CD4-positive, alpha-beta T cell treated with Interleukin-15 for 4 hours (primary cell): ENCODE measurements at regions not wholly inside any gene's neighbourhood (a gene's known extent, or its start where the extent isn't known, plus 50 kb on each side); places are given as distances from the start of the nearest gene placed in this dataset.

Experiments used
- DNase-seq: peaks from one replicate; pipeline ENCODE4 v3.0.0-alpha.2; 2020; ENCODE audit warnings: low spot score

DNA sequence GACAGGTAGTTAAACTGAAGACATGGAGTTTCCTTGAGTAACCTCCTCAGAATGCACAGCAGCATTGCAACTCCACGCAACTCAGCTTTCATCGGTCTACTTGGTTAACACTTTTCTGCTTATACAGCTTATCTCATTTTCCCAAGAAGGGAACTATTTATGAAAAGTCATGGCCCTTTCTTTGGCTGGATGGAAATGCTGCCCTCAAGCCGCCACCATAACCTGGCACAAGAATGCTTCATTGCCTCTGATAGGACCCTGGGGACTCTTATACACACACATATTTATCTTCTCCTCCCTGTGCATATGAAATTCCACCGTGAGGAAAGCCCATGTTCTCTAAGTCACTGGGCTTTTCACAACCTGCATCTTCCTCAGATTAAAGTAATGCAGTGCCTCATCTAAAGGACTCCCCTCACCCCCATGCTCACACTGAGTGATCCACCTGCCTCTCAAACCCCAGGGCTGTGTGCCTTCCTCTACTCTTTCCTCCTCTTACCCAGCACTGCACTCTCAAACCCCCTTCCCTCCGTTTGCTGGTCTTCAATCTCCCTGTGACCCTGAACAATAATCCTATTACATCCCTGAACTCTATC lies 192.0 kb upstream of the HNRNPA3 start:
- DNase-seq: no peak

DNA sequence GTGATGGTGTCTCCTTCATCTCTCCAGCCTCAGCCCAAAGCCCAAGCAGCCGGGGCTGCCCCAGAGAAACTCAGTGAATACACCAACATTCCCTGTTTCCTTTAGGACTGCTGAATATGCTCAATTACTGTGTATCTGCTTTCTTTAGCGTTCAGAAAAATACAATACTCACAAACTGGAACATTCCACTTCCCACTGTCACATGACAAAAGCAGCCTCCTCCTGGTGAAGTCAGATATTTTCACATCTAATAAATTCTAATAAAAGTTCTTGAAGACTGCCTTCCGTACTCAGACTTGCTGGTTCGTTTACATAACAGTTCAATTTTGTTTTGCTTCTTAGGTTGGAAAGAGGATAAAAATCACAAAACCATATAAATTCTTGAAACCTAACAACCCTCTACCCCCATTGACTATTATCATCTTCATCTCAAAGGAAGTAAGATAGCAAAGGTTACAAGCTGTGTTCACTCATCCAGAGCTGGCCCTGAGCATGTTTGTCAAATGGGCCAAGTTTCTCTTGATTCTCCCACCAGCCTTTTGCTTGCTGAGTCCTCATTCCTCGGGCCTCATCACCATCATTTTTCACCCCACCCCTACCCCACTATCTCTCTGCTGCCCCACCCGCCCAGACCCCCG lies 190.8 kb upstream of the HNRNPA3 start:
- DNase-seq: no peak

DNA sequence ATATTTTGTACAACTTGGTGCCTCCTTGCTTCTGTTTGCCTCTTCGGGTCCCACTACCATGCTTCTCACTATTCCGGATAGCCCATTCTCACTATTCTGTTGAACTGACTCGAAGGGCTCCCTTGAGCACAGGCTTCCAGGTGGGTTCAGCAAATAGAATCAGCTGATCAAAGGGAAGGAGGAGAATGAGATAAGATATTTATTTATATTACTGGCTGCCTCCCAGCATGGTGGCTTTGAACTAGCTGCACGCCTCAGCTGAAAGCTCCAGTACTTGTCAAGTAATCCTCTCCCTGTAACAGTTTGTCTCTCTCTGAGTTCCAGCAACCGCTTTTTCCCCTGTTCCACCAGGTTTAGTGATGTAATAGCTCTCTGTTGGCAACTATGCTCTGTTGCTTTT lies 187.8 kb upstream of the HNRNPA3 start:
- no peak for DNase-seq

DNA sequence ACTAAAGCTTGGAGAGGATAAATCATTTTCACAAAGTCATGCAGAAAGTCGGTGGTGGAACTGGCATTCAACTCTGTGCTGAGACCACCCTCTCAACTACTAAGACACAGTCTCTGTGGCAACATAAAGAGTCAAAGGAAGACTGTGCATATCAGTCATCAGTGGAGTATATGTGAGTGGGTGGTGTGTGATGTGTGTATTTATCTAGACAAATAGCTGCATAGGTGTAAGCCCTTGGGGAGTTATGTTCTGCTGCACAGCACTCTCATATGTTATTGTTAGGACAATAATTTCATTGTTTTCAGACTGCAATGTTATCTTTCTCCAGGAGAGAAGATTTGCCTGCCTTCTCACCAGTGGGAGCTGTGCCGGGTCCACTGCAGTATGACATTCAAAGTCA lies 186.3 kb upstream of the HNRNPA3 start:
- DNase-seq: no peak

DNA sequence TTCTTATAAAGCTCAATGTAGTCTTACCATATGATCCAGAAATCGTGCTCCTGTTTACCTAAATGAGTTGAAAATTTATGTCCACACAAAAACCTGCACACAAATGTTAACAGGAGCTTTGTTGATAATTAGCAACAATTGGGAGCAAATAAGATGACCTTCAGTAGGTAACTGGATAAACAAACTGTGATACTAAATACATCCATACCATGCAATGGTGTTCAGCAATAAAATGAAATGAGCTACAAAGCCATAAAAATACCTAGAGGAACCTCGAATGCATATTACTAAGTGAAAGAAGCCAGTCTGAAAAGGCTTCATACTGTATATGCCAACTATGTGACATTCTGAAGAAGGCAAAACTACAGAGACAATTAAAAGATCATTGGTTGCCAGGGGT lies 185.6 kb upstream of the HNRNPA3 start:
- DNase-seq: no peak

DNA sequence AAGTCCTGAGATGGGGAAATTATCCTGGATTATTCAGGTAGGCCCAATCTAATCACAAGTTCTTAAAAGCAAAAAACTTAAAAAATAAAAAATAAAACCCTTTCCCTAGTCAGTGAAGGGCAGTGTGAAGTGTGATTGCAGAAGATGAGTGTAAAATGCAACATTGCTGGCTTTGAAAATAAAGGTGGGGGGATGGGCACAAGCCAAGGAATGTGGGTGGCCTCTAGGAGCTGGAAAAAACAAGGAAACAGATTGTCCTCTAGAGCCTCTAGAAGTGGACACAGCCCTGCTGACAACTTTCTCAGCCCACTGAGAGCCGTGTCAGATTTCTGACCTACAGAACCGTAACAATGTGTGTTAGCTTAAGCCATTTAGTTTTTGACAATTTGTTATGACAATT lies 184.3 kb upstream of the HNRNPA3 start:
- no peak for DNase-seq

DNA sequence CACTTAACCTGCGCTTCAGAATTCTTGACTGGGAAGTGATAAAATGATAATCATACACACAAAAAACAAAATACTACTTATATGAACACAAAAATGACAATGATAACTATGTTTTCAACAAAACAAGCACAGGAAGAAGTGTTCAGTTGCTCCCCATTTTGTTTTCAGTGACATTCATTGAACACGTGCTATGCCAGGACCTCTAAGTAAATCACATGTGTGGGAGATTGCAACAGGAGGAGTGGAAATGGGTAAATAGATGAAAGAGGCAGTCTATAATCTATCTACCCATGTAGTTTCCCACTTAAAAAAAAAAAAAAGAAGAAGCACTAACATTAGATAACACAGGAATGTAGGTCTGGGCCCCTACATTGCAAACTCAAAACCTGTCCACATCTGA lies 183.5 kb upstream of the HNRNPA3 start:
- DNase-seq: no peak

DNA sequence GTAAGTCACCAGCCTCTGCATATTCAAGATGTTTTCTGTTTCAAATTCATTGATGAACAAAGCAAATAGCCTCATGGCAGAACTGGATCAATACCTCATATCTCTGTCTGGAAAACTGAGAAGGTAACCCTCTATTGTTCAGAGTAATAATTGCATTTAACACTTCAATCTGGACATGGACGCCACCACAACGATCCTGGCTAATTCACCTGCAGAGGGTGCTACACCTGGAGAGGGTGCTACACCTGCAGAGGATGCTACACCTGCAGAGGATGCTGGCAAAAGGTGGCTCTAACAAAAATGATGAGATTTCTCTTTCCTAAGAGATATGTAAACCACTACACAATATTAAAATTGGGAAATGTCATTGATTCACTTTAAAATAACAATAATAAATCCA lies 183.1 kb upstream of the HNRNPA3 start:
- no peak for DNase-seq

DNA sequence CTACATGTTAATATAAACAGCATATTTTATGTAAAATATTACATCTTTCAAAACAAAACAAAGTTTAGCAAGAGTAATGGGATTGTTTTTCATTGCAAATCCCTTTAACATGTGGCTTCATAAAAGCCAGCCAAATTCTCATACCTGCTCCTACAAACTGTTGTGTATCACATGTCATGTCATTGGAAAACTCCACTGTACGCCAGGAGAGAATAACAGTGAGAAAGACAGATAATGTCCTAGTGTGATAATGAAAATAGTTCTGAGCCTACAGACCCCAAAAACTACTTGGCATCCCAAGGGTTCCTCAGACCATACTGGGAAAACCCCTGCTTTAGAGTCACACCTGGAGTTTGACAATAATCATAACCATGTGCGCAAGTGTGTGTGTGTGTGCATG lies 182.7 kb upstream of the HNRNPA3 start:
- no peak for DNase-seq

DNA sequence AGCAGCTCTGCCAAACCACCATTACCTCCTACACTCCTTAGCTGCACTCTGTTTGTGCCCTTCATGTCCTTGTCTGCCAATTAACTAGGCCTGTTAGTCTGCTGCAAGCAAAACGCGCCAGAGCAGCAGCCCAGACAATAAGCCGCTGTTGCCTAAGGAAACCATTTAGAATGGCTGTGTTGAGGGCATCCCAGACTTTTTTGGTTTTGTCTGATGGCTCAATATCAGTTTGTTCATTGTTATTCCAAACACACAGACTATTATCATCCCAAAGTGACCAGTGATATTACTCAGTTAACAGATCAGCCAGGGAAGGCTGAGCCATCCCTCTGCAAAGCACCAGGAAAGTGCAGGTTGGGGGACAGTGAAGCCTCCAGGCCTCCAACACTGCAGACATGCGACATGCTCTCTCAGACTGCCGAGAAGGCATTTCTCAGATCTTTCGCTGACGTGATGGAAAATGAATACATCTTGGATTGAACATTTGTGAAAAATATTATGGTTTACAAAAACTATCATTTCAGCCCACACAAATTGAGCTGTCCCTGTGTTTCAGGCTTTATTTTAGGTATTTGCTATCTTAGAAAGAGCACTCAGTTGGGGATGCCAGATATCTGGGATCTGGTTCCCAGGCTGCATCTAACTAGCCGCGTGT lies 182.0 kb upstream of the HNRNPA3 start:
- DNase-seq: no peak

DNA sequence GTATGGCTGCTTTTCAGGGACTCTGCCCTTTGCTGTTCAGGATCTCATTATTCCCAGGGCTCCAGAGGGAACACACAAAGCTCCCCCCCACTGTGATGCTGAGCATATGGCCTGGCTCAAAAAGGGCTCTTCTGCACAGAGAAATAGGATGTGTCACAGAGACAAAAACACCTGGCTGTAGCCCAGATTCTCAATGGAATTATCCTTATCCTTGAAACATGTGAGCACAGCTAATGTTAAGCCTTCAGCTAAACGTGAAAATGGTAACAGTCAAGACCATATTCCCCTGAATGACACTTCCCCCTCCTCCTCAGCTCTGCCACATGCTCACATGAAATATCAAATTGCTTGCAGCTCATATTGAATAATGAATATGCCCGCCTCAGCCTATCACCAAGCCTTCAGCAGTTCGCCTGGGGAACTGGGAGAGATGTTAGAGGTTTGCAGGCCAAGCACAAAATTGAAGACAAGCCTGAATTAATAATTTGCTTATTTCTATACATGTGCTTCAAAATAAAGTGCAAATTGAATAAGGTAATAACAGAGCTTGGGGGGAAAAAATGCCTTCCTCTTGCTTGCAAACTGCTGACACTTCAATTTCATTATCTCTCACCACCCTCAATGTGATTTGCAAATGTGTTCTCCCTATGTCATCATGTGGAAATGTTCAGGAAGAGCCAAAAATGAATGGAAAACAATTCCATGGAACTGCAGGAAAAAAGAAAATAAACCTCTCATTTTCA lies 181.0 kb upstream of the HNRNPA3 start:
- DNase-seq: no peak

DNA sequence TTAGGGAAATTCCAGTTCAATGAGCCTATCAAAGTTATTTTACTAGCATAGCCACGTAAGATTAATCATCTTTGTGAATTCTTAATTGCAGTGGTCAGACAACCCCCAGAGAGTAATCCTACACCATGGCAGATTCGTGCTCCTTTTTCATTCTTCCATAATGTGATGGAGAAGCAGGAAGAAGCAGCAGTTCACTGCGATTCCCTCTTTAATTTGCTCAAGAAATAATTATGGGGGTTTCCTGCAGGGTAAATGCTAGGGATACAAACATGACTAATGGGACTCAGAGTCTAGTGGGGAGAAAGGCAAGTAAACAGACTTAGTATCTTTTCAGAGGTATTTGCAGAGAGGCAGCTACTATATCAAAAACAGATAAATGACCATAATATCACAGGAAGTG lies 175.8 kb upstream of the HNRNPA3 start:
- no peak for DNase-seq

DNA sequence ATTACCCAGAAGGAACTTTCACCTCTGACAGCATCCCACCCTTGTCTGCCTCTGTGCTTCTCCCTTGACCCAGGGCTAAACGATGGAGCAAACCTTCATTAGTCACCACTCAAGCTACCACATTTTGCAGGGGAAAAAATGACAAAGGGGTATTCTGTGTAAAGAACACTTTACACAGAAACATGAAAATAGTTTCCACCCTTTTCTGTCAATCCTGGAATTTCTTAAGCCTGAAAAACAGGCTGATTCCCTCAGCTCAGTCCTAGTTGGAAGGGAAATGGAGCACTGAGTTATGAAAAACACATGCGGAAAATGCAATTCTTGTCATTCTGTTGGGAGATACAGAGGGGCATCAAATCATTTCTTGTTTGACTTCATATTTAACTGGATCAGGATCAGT lies 175.0 kb upstream of the HNRNPA3 start:
- no peak for DNase-seq

DNA sequence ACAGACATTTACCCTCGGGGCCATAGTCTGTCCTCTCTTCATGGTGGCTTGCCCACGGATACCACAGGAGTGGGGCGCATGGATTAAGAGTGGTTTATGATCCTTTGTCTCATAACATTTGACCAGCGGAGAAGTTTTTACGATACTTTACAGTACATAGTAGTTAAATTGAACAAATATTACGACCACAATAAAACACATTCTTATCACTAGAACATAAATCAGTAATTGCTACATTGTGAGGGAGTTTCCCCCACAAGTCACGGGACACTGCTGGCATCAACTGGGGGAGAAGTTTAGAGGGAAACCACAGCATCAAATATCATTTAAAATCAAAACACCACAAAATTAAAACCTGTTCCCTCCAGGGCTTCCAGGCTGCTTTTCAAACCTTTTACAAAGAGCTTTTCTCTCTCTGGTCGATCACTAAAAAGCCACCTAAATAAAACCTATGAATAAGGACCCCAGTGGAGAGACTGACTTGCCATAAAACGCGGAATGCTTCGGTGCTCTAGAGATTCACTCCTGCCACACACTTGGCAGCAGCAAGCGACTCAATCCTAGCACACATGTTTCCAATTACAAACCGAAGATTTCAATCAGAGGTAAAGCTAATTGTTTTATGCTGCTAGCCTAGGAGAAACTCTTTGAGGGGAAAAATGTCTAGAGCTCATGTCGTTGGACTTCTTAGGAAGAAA lies 173.7 kb upstream of the HNRNPA3 start:
- no peak for DNase-seq

DNA sequence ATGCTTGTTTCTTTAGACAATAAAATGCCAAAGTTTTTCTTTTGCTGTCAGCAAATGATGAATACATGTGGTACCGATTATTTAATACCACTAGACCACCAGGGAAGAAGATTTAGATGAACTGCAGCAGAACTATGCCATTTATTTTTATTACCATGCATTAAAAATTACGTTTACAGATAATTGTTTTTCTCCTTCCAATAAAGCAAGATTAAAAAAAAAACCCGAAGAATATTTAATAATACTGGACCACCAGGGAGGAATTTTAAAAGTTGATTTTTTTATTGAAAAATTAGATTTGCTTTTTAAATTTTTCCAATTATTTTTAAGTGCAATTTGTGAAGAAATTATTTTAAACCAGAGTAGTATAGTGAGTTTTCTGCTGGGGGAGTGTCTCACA lies 170.3 kb upstream of the HNRNPA3 start:
- DNase-seq: no peak

DNA sequence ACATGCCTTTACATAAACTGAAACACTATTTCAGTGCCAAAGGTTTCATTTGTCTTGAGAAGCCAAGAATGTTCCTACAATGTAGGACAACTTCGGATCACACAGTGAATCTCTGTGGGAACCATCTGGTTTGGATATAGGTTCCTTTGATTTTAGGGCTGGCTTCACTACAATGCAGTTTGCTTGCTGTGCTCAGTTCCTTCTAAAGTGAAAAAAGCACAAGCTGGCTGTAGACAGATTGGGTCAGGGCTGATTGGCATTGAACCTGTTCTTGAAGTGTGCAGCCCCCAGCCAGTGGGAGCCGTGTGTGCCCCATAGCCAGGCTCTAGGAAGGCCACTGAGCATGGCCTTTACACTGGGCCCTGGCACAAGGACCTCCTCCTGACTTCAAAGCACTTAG lies 167.9 kb upstream of the HNRNPA3 start:
- no peak for DNase-seq

DNA sequence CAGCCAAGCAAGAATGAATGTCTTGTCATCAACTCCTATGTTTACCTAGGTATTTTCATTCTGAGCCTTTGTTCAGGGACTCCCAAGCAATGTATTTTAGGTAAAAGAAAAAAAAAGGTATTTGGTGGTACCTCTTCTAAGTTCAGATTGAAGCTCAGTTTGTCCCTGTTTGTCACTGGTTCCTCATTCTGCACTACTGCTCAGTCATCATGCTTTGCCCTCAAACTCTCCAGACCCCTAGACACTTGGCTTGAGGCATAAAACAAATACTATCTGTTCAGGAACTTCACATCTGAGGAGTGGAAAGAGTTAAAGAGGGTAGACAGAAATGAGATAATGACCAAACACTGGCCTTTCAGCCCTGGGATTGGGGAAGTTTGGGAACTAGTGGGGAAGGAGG lies 163.6 kb upstream of the HNRNPA3 start:
- no peak for DNase-seq

DNA sequence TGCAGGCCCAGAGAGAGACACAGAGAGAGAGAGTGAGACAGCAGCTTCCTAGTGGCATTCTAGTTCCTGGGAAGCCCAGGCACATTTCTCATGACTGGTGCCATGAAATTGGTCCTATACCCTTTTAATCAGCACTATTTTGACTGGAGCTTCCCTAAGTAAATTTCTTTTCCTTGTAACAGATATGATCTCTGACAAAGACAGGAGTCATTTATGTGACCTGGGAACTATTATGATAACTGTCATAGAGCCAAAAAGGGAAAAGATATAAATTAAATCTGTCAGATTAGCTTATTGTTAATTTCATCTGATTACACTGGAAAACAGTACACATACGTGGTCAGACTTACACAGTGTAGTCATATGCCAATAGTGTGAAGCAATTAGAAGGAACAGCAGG lies 161.3 kb upstream of the HNRNPA3 start:
- no peak for DNase-seq

DNA sequence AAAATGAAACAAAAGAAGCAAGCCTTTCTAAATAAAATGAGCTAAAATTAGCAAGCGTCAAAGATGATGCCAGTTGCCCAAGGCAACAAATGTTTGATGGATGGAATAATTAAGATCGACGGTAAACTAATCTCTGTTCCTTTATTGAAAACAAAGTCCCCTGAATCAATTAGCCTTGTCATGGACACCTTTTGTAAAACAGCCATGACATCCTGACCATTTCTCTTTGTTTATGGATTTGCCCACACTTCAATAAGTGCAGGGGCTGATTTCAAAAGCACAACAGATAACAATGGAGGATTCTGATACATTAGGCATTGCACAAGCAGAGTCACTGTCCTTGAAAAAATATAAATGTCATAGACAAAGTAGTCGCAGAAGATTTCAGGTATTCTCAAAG lies 160.1 kb upstream of the HNRNPA3 start:
- DNase-seq: no peak

DNA sequence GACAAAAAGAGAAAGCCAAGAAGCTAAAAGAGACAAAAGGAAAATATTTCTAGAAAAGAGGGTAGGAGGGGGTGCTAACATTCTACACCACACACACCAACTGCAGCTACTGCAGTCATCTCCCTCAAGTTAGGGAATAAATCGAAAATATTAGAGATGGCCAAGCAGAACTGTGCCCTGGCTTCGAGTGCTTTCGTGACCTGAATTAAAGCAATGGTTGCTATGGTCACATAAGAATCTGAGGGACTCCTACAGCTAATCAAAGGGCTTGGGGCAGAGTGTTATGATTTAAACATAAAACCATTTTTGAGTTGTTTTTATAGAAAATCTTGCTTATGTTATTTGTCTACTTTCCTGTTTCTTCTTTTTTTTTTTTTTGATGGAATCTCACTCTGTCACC lies 159.6 kb upstream of the HNRNPA3 start:
- DNase-seq: no peak

DNA sequence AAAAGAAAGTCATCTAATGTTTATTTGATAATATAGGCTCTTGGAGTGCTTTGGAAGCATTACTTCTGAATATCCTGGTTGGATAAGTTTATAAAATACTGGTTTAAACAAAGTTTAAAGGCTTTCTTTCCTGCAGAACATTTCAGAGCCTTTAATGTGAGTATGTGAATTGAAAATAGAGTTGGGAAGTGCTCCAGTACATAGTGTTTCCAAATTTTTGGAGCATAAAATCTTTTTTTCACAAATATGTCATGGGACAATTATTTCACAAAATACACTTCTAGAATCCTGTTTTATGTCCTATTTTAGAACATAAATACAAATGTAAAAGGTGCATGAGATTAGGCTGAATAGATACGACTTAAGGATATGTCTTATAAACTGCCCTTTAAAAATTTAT lies 158.9 kb upstream of the HNRNPA3 start:
- no peak for DNase-seq

DNA sequence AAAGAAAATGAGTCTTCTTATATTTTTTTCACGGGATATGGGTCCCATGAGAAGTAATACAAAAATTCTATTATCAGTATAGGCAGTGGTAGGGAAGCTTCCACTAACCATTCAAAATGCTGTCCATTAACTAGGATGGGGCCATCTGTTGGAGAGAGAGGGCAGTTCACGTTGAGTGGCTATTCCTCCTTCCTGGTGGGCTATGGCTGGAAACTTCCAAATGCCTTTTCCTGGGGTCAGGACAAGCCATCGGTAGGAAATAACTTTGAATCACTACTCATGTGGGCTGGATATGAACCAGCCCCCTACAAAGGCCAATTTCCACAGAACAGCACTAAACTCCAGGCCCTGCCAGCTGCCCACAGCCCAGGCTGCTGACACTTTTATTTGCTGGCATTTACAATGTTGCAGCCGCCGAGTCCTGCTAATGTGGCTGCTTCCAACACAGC lies 156.1 kb upstream of the HNRNPA3 start:
- DNase-seq: no peak

DNA sequence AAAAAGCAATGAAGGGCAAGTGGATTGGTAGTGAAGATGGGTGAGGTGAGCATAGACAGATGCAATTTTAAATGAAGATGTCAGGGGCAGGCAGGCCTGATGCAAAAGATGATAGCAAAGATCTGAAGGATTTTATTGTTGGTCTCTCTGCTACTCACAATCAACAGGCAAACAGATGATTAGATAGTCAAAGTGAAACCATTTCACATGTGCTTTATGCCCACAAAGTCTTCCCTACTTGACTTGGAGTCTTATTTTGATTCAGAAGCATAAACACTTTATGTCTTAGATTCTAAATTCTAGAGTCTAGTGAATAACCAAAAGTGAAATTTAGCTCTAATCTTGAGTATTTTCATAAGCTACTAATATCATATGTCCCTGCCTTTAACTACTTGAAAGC lies 153.8 kb upstream of the HNRNPA3 start:
- DNase-seq: no peak
